HG03095 (cell line): ENCODE measurements at regions not wholly inside any gene's neighbourhood (a gene's known extent, or its start where the extent isn't known, plus 50 kb on each side); places are given as distances from the start of the nearest gene placed in this dataset.
"Not testable (repeated sequence)": the region's sequence is repeated elsewhere in the genome, so short reads cannot be mapped to it uniquely, and the experiment has no call there.

ENCODE experiments used
- ATAC-seq: cut with Tn5 transposase; IDR thresholded peaks from one replicate; pipeline ENCODE4 v1.9.1; 2021; ENCODE audit warnings: moderate library complexity; ENCODE audit not compliant: unreplicated experiment

- ATAC-seq: no peak
Observed at GRCh38 chr4:62571494-62571893, 1371.4 kb downstream of the ADGRL3 start.

- no peak for ATAC-seq
Observed at GRCh38 chr4:62560858-62561257, 1360.7 kb downstream of the ADGRL3 start.

- no peak for ATAC-seq
Observed at GRCh38 chr4:62550121-62550520, 1350.0 kb downstream of the ADGRL3 start.

GRCh38 chr4:62549601-62550000 lies 1349.5 kb downstream of the ADGRL3 start:
- no peak for ATAC-seq

GRCh38 chr4:62548765-62549164 lies 1348.6 kb downstream of the ADGRL3 start:
- no peak for ATAC-seq

GRCh38 chr4:62548108-62548524 lies 1348.0 kb downstream of the ADGRL3 start:
- ATAC-seq: no peak

- no peak for ATAC-seq
Observed at GRCh38 chr4:62544428-62544827, 1344.3 kb downstream of the ADGRL3 start.

- ATAC-seq: no peak
Observed at GRCh38 chr4:62543002-62543401, 1342.9 kb downstream of the ADGRL3 start.

- no peak for ATAC-seq
Observed at GRCh38 chr4:62533573-62533972, 1333.4 kb downstream of the ADGRL3 start.

- no peak for ATAC-seq
Observed at GRCh38 chr4:62531731-62532130, 1331.6 kb downstream of the ADGRL3 start.

- no peak for ATAC-seq
Observed at GRCh38 chr4:62531264-62531663, 1331.1 kb downstream of the ADGRL3 start.

GRCh38 chr4:62528874-62529273 lies 1328.7 kb downstream of the ADGRL3 start:
- ATAC-seq: no peak

- no peak for ATAC-seq
Observed at GRCh38 chr4:62526671-62527070, 1326.5 kb downstream of the ADGRL3 start.

GRCh38 chr4:62523256-62523655 lies 1323.1 kb downstream of the ADGRL3 start:
- no peak for ATAC-seq

- no peak for ATAC-seq
Observed at GRCh38 chr4:62522273-62522672, 1322.1 kb downstream of the ADGRL3 start.

- ATAC-seq: no peak
Observed at GRCh38 chr4:62517716-62518115, 1317.6 kb downstream of the ADGRL3 start.

GRCh38 chr4:62513306-62513705 lies 1313.2 kb downstream of the ADGRL3 start:
- no peak for ATAC-seq

GRCh38 chr4:62512271-62512670 lies 1312.1 kb downstream of the ADGRL3 start:
- no peak for ATAC-seq

- no peak for ATAC-seq
Observed at GRCh38 chr4:62510228-62510627, 1310.1 kb downstream of the ADGRL3 start.

GRCh38 chr4:62500296-62500695 lies 1300.2 kb downstream of the ADGRL3 start:
- no peak for ATAC-seq

GRCh38 chr4:62495032-62495431 lies 1294.9 kb downstream of the ADGRL3 start:
- ATAC-seq: no peak

- ATAC-seq: not testable (repeated sequence)
Observed at GRCh38 chr4:62491756-62492155, 1291.6 kb downstream of the ADGRL3 start.

GRCh38 chr4:62490635-62491034 lies 1290.5 kb downstream of the ADGRL3 start:
- no peak for ATAC-seq

GRCh38 chr4:62487016-62487415 lies 1286.9 kb downstream of the ADGRL3 start:
- no peak for ATAC-seq
